Tibial artery (tissue), 4 donors: ENCODE measurements at regions not wholly inside any gene's neighbourhood (a gene's known extent, or its start where the extent isn't known, plus 50 kb on each side); places are given as distances from the start of the nearest gene placed in this dataset.

Source experiments
- DNase-seq, 2 donors: peaks; one replicate each; pipeline ENCODE4 v3.0.0-alpha.2; 2019
- H3K27ac ChIP-seq, 2 donors: fragments of 200-600 bp; sonication (generic) in 1 of 2; 1 replicate in 1 of 2; 2 replicates in 1 of 2; pipeline ENCODE4 v1.5.1; 2018 to 2019; ENCODE audit warnings: mild to moderate bottlenecking in 1 of 2
- H3K27me3 ChIP-seq, 2 donors: fragments of 200-600 bp; sonication (generic) in 1 of 2; one replicate each; pipeline versions ENCODE4 v1.5.1 to v1.6.0; 2016 to 2019
- H3K36me3 ChIP-seq, 3 donors: fragments of 200-600 bp; sonication (generic) in 2 of 3; one replicate each; pipeline ENCODE4 v1.5.1; 2016 to 2019; ENCODE audit warnings: mild to moderate bottlenecking in 2 of 3
- H3K4me1 ChIP-seq, 4 donors: fragments of 200-600 bp; sonication (generic) in 2 of 4; 1 replicate in 3 of 4; 2 replicates in 1 of 4; pipeline ENCODE4 v1.5.1; 2016 to 2019
- H3K4me3 ChIP-seq, 2 donors: fragments of 200-600 bp; sonication (generic) in 1 of 2; 1 replicate in 1 of 2; 2 replicates in 1 of 2; pipeline ENCODE4 v1.5.1; 2018 to 2019; ENCODE audit warnings: mild to moderate bottlenecking in 2 of 2
- H3K9me3 ChIP-seq, 3 donors: fragments of 200-600 bp; sonication (generic) in 1 of 3; one replicate each; pipeline ENCODE4 v1.5.1; 2016 to 2019
- CTCF ChIP-seq, 2 experiments: fragments of 200-600 bp in 1 of 2; fragments of 450-650 bp in 1 of 2; IDR thresholded peaks; one replicate each; pipeline ENCODE4 v1.5.1; 2017 to 2019; ENCODE audit warnings: antibody characterized with exemption in 2 of 2, mild to moderate bottlenecking in 1 of 2, moderate library complexity in 1 of 2
- intact Hi-C: fragments of 100-400 bp; cut with DNase I; formaldehyde crosslinking; loops from one replicate; pipeline ENCODE4 v1.15.0; 2023; ENCODE audit warnings: low total_unique reads

GRCh38 chr18:21928925-21929324, 188.3 kb downstream of the MIB1 start:
- Histone ChIP-seq H3K4me3 (no peak overlapping the region), H3K36me3 (no peaks in the 10 kb centered on the region), H3K27ac (no peak overlapping the region), H3K4me1 (no peaks in the 10 kb centered on the region), H3K27me3 (no peaks in the 10 kb centered on the region), H3K9me3 (no peaks in the 10 kb centered on the region)
- intact Hi-C loops = no loop called here
- TF ChIP-seq CTCF (IDR thresholded peaks at IDR 0.05) = no peak
- no peak for DNase-seq

- H3K36me3 ChIP-seq = no peaks in the 10 kb centered on the region
- DNase-seq = no peak
- no peak overlapping the region for H3K27ac ChIP-seq
- TF ChIP-seq CTCF (IDR thresholded peaks at IDR 0.05) = no peak
- H3K27me3 ChIP-seq = no peaks in the 10 kb centered on the region
- intact Hi-C loops = no loop called here
- H3K9me3 ChIP-seq = no peaks in the 10 kb centered on the region
- no peak overlapping the region for H3K4me3 ChIP-seq
- H3K4me1 ChIP-seq = no peaks in the 10 kb centered on the region
Measured at GRCh38 chr18:21930177-21930576, 189.6 kb downstream of the MIB1 start.

GRCh38 chr18:21933931-21934765, 193.6 kb downstream of the MIB1 start:
- Histone ChIP-seq H3K9me3 (no peaks in the 10 kb centered on the region), H3K27ac (no peak overlapping the region), H3K4me1 (no peaks in the 10 kb centered on the region), H3K4me3 (no peak overlapping the region), H3K36me3 (no peaks in the 10 kb centered on the region), H3K27me3 (no peaks in the 10 kb centered on the region)
- no peak for TF ChIP-seq CTCF (IDR thresholded peaks at IDR 0.05)
- DNase-seq = no peak
- intact Hi-C loops = no loop called here

- Histone ChIP-seq H3K36me3 (no peaks in the 10 kb centered on the region), H3K27ac (no peak overlapping the region), H3K4me1 (no peaks in the 10 kb centered on the region), H3K9me3 (no peaks in the 10 kb centered on the region), H3K27me3 (no peaks in the 10 kb centered on the region), H3K4me3 (no peak overlapping the region)
- TF ChIP-seq CTCF (IDR thresholded peaks at IDR 0.05) = no peak
- intact Hi-C loops = no loop called here
- no peak for DNase-seq
Measured at GRCh38 chr18:21934766-21935015, 194.1 kb downstream of the MIB1 start.

GRCh38 chr18:21943456-21943855, 202.9 kb downstream of the MIB1 start:
- H3K4me1 ChIP-seq = no peaks in the 10 kb centered on the region
- no peaks in the 10 kb centered on the region for H3K27me3 ChIP-seq
- DNase-seq = no peak
- H3K9me3 ChIP-seq = no peaks in the 10 kb centered on the region
- TF ChIP-seq CTCF (IDR thresholded peaks at IDR 0.05) = no peak
- no peaks in the 10 kb centered on the region for H3K36me3 ChIP-seq
- intact Hi-C loops = no loop called here
- H3K27ac ChIP-seq = no peak overlapping the region
- H3K4me3 ChIP-seq = no peak overlapping the region
